OCI-M2 (cell line): ENCODE measurements at regions not wholly inside any gene's neighbourhood (a gene's known extent, or its start where the extent isn't known, plus 50 kb on each side); places are given as distances from the start of the nearest gene placed in this dataset.
"Not testable (repeated sequence)": the region's sequence is repeated elsewhere in the genome, so short reads cannot be mapped to it uniquely, and the experiment has no call there.

Source experiments
- DNase-seq: peaks from one replicate; lab custom pipeline; 2025; ENCODE audit not compliant: unreplicated experiment; lab: John Stamatoyannopoulos, UW

- no peak for DNase-seq
Observed at GRCh38 chr4:179607003-179607402, 2164.8 kb upstream of the AGA start.

GRCh38 chr4:179615704-179616103 is 2173.5 kb upstream of the AGA start:
- DNase-seq = no peak

GRCh38 chr4:179618966-179619365 is 2176.7 kb upstream of the AGA start:
- DNase-seq = no peak

GRCh38 chr4:179624768-179625181 is 2182.5 kb upstream of the AGA start:
- DNase-seq = no peak

GRCh38 chr4:179625406-179625805 is 2183.2 kb upstream of the AGA start:
- DNase-seq = no peak

GRCh38 chr4:179626687-179627086 is 2184.4 kb upstream of the AGA start:
- DNase-seq = no peak

- no peak for DNase-seq
Observed at GRCh38 chr4:179631321-179631720, 2189.1 kb upstream of the AGA start.

GRCh38 chr4:179634862-179635261 is 2192.6 kb upstream of the AGA start:
- DNase-seq = no peak

GRCh38 chr4:179662522-179662921 is 2220.3 kb upstream of the AGA start:
- no peak for DNase-seq

- DNase-seq = no peak
Observed at GRCh38 chr4:179663641-179664429, 2221.6 kb upstream of the AGA start.

- DNase-seq = no peak
Observed at GRCh38 chr4:179664430-179665027, 2222.3 kb upstream of the AGA start.

- DNase-seq = no peak
Observed at GRCh38 chr4:179666226-179666625, 2224.0 kb upstream of the AGA start.

GRCh38 chr4:179671609-179672008 is 2229.4 kb upstream of the AGA start:
- DNase-seq = no peak

- no peak for DNase-seq
Observed at GRCh38 chr4:179678093-179678814, 2236.0 kb upstream of the AGA start.

GRCh38 chr4:179683661-179684060 is 2241.4 kb upstream of the AGA start:
- not testable (repeated sequence) for DNase-seq

GRCh38 chr4:179692222-179692621 is 2250.0 kb upstream of the AGA start:
- no peak for DNase-seq

GRCh38 chr4:179695175-179695574 is 2252.9 kb upstream of the AGA start:
- no peak for DNase-seq

GRCh38 chr4:179698321-179698720 is 2256.1 kb upstream of the AGA start:
- no peak for DNase-seq

GRCh38 chr4:179709961-179710624 is 2267.9 kb upstream of the AGA start:
- no peak for DNase-seq

GRCh38 chr4:179719766-179720450 is 2277.7 kb upstream of the AGA start:
- no peak for DNase-seq

- DNase-seq = not testable (repeated sequence)
Observed at GRCh38 chr4:179726491-179726890, 2284.3 kb upstream of the AGA start.
